Hematopoietic multipotent progenitor cell treated with erythropoietin and hydrocortisone succinate and interleukin-3 and kit ligand, for 6 days (in vitro differentiated cells): ENCODE measurements at regions not wholly inside any gene's neighbourhood (a gene's known extent, or its start where the extent isn't known, plus 50 kb on each side); places are given as distances from the start of the nearest gene placed in this dataset.

Experiments
- DNase-seq: peaks from one replicate; pipeline ENCODE4 v3.0.0-alpha.2; 2015

DNA sequence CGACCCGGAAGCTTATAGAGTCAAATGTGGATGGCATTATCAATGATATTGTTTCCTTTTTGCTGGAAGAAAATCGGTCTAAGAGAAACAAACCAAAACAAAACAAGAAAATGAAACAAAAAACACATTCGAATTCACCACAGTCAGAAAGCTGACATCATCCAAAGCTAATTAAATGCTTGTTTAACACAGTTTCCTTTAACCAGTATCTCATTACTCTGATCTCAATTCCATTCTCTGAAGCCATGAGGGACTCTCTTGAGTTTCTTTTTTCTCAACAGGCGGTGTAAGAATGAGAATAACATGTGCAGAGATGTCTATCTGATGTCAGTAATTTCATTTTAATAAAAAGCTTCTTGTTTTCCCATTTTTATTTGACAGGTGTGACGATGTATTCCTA, 1448.3 kb upstream of the DDX18 start:
- DNase-seq: no peak

DNA sequence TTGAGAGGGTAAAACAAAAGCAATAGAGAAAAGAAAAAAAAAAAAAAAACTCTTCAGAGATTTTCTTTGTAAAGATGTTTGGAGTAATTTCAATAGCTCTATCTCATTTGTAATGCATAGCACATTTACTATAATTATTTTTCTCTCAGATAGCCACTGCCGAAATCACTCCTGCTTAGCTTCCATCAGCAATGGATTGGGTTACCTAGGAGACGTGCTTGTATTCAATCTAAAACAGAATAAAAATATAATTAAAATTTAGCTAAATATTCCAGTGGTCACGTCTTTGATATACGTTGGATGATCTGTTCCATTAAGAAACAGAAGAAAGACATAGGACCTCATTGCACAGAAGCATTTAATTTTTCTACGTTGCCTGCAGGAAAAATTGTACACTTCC, 1435.7 kb upstream of the DDX18 start:
- DNase-seq: no peak

DNA sequence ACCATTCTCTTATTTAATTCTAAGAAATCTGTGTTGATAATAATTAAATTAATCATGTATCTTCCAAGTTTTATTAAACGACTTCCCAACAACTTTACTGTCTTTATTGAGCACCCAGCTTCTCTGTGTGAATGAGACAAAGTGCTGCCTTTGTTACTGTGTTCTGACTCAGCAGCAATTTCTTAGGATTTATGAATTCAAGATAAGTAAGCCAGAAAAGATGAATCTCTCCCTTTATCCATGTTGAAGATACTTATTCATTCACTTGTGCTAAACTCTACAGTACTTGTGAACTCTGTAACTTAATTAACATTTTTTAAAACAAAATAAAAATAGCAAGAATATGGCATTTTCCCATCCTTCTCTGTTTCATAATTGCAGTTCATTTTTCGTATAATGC, 1403.3 kb upstream of the DDX18 start:
- no peak for DNase-seq

DNA sequence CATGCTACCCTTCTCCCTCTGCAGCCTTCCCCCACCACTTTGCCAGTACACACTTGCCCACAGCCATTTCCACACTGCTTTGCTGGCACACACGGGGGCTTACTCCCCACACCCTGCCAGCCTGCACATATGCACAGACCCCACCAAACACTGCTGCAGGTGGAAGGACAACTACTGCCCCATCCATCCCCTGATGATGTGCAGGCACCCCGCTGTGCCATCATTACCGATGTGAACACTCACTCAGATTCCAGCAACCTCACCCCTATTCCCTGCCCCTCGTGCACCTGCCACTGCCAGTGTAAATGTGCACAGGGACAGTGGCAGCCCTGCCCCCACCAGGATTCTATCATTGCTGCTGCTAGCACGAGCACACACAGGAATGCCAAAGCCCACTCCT, 1400.8 kb upstream of the DDX18 start:
- no peak for DNase-seq

DNA sequence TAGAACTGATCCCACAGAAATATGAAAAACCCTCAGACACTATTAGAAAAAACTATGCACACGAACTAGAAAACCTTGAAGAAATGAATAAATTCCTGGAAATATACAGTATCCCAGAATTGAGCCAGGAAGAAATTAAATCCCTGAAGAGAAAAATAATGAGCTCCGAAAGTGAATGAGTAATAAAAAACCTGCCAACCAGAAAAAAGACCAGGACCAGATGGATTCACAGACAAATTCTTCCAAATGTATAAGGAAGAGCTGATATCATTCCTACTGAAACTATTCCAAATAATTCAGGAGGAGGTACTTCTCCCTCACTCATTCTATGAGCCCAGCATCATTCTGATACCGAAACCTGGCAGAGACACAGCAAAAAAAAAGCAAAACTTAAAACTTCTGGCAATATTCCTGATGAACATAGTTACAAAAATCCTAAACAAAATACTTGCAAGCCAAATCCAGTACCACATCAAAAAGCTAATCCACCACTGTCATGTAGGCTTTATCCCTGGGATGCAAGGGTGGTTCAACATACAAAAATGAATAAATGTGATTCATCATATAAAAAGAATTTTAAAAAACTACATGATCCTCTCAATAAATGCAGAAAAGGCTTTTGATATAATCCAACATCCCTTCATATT, 1397.6 kb upstream of the DDX18 start:
- DNase-seq: no peak

DNA sequence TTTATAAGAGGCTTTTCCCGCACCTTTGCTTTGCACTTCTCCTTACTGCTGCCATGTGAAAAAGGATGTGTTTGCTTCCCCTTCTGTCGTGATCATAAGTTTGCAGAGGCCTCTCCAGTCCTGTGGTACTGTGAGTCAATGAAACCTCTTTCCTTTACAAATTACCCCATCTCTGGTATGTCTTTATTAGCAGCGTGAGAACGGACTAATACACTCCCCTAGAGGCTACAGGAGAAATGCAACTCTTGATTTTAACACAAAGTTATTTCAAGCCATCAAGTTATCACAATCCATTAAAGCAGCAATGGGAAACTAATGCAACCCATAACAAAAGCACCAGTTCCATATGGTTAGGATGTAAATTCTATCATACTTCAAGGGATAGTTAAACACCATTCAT, 1378.8 kb upstream of the DDX18 start:
- DNase-seq: no peak

DNA sequence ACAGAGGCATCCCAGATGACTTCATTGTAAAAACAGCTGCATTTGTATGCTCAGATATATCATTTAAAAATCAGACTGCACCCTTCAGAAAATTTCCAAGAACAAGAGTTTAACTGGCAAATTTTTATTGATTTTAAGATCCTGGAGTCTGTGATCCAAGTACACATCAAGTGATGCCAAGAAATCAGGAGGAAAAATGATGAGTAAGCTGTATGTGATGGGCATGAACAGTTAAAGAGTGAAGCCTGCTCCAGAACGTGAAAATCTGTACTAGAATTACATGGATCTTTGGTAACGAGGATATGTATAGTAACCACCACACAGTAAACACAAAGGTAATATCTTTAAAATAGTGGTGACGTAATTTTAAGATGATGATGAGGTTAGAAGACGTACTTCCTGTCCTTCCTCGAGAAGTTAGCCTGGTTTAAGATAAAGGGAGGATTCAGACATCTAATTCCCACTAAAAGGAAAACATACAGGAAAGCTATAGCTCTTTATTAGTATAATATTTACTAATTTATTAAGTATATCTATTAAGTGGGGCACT, 1374.3 kb upstream of the DDX18 start:
- DNase-seq: no peak

DNA sequence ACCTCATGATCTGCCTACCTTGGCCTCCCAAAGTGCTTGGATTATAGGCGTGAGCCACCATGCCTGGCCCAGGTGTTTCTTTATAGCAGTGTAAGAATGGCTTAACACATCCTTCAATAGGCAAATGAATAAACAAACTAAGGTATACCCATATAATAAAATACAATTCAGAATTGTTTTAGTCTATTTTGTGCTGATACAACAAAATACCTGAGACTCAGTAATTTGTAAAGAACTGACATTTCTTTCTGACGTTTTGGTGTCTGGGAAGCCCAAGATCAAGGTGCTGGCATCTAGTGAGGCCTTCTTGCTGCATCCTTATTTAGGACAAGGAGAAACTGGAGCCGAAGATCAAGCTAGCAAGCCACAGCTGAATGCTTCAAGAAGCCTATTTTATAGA, 1372.1 kb upstream of the DDX18 start:
- no peak for DNase-seq

DNA sequence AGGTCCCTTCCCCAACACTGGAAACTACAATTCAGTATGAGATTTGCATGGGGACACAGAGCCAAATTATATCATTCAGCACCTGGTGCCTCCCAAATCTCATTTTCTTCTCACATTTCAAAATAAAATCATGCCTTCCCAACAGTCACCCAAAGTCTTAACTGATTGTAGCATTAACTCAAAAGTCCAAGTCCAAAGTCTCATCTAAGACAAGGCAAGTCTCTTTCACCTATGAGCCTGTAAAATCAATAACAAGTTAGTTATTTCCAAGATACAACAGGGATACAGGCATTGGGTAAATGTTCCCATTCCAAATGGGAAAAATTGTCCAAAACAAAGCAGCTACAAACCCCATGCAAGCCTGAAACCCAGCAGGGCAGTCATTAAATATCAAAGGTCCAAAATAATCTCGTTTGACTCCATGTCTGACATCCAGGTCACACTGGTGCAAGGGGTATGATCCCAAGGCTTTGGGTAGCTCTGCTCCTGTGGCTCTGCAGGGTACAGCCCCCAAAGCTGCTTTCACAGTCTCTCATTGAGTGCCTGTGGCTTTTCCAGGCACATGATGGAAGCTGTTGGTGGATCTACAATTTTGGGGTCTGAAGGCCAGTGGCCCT, 1370.1 kb upstream of the DDX18 start:
- DNase-seq: no peak

DNA sequence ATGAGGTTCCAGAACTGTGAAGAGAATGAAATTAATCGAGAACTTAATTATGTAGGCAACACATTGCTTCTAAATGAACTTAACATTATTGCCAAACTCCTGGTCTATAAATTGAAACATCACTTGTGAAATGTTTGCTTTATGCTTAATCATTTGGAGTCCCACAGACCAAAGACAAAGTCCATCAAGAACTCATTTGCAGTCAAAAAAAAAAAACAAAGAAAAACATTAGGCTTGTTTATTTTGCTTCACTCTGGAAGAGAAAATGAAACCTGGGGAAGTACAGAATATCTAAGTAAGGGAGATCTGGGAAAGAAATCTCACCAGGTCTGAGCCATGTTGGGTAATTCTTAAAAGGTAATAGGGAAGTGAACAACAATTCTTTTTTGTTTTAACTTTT, 1363.5 kb upstream of the DDX18 start:
- DNase-seq: no peak

DNA sequence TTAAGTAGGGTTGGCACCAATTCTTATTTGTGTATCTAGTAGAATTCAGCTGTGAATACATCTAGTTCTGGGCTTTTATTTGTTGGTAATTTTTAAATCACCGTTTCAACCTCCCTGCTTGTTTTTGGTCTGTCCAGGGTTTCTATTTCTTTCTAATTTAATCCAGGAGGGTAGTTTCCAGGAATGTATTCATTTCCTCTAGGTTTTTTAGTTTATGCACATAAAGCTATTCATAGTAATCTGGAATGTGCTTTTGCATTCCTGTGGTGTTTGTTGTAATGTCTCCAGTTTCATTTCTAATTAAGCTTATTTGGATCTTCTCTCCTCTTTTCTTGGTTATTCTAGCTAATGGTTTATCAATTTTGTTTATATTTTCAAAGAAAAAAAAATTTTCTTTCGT, 1361.8 kb upstream of the DDX18 start:
- no peak for DNase-seq

DNA sequence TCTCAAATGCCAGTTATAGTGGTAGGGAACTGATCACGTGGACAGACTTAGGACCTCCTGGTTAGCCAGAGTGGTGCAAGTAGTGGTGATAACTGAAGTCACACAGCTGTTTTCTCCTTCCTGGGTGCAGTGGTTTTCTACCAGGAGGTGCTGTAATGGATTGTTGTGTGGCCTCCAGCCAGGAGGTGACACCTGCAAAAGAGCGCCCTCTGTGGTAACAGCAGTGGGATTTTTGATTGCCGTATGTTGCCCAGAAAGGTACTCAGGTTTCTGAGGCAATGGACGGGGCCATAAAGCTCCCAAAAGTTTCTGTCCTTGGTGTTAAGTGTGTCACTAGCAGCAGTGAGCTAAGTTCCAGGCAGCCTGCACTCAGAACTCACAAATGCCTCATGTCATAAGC, 1358.1 kb upstream of the DDX18 start:
- no peak for DNase-seq

DNA sequence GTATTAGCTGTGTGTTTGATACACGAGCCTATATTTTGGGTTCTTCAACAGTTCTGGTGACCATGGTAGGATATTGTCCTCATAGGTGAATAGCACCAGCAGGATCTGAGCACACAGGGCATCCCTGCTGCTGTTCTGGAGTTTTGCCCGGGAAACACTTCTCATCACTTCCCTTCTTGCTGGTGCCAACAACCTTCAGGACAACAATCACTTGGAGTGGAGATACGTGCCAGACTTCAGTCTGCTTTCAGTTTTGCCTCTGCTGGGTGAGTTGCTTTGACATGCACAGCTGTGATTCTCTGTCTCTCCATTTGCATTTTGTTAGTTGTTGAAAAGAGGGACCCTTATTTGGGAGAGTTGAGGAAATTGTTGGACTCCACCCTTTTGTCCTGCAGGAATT, 1347.2 kb upstream of the DDX18 start:
- no peak for DNase-seq

DNA sequence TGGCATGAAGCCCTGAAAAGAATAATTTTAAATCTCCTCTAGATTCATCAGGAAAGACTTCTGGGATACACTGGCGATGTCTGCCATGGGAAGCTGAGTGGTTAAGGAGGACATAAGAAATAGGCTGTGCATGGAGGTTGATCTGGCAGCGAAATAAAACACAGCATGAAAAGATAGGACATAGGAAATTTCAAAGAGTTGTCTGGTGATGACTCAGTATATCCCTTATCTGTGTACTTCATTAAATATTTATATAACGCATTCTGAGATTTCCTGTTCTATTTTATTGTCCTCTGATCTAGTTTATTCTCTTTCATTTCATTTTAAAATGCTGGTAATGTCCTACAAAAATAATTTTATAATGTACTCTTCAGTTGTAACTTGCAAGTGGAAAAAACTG, 1337.3 kb upstream of the DDX18 start:
- no peak for DNase-seq

DNA sequence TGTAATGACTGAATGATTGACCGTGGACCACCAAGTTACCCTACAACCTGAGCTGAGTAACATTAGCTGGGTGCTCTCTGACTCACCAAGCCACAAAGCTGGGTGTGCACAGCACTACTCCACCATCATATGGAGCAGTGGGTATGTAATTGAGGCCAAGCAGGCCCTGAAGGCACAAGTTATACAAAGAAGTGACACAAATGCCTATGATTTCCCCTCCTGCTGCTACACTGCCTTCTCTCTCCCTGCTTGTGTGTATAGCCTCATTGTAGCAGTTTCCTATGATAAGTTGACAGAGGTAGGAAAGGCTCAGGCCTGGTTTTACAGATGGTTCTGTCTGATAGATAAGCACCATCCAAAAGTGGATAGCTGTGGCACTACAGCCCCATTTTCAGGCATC, 1327.2 kb upstream of the DDX18 start:
- DNase-seq: no peak

DNA sequence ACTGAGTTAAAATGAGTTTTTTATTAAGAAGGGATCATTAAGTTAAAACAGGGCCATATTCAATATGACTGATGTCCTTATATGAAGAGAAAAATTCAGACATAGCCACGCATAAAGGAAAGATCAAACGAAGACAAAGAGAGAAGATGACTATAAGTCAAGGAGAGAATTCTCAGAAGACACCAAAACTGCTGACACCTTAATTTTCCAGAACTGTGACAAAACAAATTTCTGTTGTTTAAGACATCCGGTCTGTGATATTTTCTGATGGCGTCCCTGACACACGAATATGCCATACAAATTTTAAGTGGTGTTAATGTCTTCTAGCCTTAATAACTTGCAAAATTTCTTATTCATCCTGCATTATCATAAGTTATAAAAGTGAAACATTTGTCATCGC, 1325.2 kb upstream of the DDX18 start:
- no peak for DNase-seq

DNA sequence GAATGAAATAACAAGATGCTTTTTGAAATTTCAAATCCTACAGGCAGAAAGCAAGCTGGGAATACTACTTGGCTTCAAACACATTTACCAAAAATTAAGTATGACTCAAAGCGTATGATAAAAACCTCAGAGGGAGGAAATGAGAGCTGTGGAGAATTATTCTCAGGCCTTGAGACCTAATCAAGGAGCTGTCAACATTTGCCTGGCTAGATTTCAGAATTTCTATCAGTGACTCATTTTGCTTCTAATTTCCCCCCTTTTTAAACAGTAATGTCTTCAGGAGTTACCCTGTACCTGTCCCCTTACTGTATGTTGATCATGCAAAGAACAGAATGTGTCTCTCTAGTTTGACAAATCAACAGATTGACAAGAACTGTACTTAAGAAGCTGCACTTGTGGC, 1324.5 kb upstream of the DDX18 start:
- no peak for DNase-seq

DNA sequence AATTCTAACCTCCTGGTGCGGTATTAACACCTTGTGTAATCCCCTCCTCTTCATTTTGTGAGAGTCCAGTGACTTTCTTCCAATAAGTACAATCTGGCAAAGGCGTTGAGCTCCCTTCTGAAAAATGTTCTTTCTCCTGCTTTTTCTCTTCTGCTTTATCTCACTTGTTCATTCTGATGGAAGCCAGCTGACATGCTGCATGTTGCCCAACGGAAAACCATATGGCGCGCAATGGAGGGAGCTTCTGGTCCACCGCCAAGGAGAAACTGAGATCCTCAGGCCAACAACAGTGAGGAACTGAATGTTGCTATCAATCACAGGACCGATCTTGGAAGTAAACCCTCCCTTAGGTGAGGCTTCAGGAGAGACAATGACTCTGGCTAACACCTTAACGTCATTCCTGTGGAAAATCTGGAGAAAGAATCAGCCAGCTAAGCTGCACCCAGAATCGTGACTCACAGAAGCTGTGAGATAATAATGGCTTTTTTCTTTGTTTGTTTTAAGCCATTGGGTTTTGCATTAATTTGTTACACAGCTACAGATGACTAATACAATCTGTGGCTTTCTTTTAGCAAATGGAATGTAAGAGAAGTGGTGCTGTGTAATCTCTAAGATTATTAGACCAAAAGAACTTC, 1323.9 kb upstream of the DDX18 start:
- no peak for DNase-seq

DNA sequence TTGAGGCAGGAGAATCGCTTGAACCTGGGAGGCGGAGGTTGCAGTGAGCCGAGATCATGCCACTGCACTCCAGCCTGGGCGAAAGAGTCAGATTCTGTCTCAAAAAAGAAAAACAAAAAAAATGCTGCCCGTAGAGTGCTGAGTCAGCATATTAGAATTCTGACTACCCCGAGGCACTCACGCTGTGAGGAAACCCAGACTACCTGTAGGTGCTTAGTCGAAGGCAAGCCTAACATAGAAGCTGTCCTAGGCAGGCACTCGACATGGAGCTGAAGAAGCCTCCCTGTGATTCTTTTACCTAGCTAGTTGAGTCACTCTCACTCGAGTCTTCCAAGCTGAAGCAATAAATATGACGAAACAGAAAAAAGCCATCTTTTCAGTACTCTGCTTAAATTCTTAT, 1323.2 kb upstream of the DDX18 start:
- no peak for DNase-seq

DNA sequence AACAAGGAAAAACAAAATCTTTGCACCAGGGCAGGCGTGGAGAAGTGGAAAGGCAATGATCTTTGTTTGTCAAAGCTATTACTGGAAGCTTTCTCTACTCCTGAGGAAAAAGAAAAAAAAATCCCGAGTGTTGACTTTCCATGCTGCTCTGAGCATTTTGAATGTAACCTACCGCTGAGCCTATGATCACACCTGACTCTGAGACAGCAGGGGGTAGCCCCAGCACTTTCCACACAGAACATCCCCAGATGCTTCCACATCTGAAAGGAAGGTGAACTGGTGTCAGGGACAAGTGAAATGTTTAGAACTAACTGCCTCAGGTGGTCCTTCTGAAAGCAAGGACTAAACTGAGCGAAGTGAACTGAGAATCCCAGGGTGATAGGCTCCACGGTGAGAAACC, 1315.1 kb upstream of the DDX18 start:
- DNase-seq: no peak

DNA sequence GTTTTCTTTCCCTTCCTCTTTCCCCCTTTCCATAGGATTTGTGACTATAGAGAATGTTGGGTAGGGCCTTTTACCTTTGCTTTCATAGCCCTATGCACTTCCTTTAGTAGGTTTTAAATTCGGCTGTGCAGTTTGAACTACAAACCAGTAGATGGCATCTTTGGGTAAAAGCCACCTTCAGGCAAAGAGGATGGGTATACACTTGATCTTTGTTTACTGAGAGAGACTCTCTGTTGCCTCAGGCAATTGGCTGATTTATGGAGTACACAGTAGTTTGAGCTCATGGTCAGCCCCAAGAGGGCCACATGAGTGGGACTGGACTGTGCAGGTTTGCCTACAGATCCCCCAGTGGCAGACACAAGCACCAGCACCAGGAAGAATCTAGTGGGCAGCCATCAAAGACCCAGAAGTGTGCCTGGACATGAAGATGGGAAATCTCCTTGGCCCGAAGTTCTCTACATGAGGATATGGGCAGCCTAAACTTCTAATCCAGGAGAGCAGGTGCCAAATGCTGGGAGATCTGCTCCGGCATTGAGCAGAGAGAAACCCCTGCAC, 1304.3 kb upstream of the DDX18 start:
- peak; percentile 47 for DNase-seq

DNA sequence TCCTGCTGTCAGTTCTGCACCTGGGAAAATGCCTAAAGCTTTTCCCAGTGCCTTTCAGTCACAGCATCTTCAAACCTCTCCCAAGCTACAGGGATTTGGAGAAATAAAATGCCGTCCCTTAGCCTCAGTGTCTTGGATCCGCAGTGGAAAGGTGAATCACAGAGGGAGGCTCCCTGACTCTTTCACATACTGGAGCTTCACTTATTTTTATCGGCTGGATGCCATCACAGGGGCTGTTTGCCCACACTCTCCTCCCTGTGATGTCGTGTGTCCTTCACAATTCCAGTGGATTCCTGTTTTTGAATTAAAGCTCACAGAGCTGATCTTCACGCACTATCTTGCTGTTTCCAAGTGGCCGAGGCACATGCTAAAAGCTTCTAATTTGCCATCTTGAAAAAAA, 1303.1 kb upstream of the DDX18 start:
- DNase-seq: no peak

DNA sequence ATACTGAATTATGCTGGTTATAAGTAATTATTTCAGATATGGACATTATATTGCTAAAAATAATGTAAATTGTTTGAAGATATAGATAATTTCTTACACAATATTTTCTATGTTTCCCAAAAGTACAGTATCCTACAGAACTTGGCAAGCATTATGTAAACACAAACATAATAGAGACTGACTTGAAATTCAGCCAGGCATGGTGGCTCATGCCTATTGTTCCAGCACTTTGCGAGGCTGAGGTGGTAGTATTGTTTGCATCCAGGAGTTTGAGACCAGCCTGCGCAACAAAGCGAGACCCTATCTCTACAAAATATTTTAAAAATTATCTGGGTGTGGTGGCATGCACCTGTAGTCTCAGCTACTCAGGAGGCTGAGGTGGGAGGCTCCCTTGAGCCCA, 1300.5 kb upstream of the DDX18 start:
- no peak for DNase-seq

DNA sequence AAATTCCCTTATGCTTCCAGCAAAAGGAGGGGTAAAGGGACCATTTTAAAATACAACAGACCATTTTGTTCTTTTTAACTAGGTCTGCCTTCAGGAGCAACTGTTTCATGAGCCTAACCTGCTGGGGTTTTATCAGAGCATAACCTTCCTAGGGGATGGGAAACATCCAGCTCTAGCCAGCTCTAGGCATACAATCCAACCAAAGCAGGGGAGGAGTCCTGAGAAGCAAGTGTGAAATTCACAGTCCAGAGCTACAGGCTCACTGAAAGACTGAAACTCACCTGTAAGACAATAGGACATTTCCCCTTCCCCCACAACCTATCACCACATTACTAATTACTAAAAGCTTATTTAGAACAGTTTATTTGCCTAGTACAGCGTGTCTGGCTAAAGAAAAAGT, 1296.6 kb upstream of the DDX18 start:
- DNase-seq: no peak
